ENCODE measurements at regions not wholly inside any gene's neighbourhood (a gene's known extent, or its start where the extent isn't known, plus 50 kb on each side); places are given as distances from the start of the nearest gene placed in this dataset.

DNA sequence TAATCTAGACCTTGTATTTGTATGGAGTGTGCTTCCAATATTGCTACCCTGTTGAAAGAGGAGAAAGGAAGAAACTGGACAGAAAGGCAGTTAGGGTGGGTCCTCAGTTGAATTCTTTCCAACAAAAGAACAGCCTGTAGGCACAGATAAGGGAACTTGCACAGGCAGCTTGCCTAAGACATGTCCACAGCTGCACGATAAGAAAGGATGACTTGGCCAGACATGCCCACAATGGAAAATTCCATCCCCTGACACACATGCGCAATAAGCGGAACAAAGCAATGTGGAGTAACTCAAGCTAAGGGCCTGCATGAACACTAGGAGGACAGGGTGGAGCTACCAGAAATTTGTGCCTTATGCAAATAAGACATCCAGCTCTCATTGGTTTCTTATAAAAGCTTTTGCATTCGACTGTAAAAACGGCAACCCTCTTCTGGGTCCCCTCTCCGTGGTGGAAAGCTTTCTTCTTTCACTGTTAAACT is 1084.7 kb upstream of the NXPH2 start:
- no peak overlapping the region for H3K4me3 ChIP-seq (ENCODE audit: low read depth, low read length)
- TF ChIP-seq, protein P1, sequence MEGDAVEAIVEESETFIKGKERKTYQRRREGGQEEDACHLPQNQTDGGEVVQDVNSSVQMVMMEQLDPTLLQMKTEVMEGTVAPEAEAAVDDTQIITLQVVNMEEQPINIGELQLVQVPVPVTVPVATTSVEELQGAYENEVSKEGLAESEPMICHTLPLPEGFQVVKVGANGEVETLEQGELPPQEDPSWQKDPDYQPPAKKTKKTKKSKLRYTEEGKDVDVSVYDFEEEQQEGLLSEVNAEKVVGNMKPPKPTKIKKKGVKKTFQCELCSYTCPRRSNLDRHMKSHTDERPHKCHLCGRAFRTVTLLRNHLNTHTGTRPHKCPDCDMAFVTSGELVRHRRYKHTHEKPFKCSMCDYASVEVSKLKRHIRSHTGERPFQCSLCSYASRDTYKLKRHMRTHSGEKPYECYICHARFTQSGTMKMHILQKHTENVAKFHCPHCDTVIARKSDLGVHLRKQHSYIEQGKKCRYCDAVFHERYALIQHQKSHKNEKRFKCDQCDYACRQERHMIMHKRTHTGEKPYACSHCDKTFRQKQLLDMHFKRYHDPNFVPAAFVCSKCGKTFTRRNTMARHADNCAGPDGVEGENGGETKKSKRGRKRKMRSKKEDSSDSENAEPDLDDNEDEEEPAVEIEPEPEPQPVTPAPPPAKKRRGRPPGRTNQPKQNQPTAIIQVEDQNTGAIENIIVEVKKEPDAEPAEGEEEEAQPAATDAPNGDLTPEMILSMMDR (IDR thresholded peaks at IDR 0.05; ENCODE audit: borderline replicate concordance, insufficient read depth, low read depth, low read length), result no peak

DNA sequence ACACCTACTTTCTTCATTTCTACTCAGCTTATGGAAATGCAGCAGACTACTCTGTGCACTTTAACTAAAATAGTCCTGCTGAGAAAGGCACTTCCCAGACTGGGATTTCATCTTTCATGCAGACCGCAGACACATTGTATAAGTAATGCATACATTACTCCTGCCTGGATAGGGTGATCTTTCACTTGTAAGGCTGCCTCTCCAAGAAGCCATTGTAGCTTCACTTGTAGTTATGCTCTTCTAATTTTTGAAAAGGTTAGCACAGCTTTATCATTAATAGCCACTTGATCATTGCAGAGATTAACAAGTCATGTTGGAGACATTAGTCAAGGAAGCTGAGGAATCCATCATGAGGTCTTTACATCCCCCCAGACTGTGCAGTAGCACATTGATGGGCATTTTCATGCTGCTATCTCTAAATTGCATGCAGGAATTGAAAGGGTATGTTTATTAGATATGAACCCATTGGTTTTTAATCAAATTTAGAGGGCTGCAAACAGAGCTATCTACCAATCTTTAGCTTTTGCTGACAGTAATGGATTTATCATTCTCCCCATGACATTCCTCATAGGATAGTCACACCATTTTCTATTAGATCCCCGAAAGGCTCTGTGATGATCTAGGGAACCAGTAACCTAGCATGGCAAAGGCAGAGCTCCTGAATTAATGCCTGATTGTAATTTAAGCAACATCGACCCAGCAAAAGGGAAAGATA is 1074.7 kb upstream of the NXPH2 start:
- H3K4me3 ChIP-seq (ENCODE audit: low read depth, low read length), result no peak overlapping the region
- TF ChIP-seq, protein P1 (IDR thresholded peaks at IDR 0.05; ENCODE audit: borderline replicate concordance, insufficient read depth, low read depth, low read length), result no peak

- TF ChIP-seq, protein P1 (IDR thresholded peaks at IDR 0.05; ENCODE audit: borderline replicate concordance, insufficient read depth, low read depth, low read length), result no peak
- no peak overlapping the region for H3K4me3 ChIP-seq (ENCODE audit: low read depth, low read length)
Observed at GRCh38 chr2:139850254-139850890, 1070.2 kb upstream of the NXPH2 start.

DNA sequence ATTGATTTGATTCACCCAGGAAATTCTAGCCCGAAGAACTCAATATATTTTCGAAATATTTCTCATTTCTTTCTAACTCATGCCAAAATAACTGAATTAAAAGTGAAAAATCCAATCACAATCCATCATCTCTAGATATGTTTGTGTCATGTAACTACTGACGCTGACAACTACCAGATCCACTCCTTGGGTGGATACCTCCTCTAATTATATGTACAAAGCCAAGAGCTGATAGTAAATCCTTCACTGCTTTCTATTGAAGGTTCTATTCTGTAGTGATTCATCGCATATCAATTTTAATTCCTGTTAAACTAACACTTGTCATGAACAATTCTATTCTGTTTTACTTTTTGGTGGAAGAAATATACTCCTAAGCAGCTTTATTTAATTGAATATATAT is 1056.6 kb upstream of the NXPH2 start:
- no peak overlapping the region for H3K4me3 ChIP-seq (ENCODE audit: low read depth, low read length)
- TF ChIP-seq, protein P1 (IDR thresholded peaks at IDR 0.05; ENCODE audit: borderline replicate concordance, insufficient read depth, low read depth, low read length), result no peak

DNA sequence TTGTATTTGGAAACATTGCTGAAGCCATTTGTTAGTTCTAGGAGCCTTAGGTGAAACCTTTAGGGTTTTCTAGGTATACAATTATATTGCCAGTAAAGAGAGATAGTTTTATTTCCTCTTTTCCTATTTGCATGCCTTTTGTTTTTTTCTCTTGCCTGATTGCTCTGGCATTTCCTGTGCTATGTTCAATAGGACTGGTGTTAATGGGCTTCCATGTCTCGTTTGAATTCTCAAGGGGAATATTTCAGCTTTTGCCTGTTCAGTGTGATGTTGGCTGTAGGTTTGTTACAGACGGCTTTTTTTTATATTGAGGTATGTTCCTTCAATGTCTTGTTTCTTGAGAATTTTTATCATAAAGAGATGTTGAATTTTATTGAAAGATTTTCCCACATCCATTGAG is 1054.9 kb upstream of the NXPH2 start:
- H3K4me3 ChIP-seq (ENCODE audit: low read depth, low read length), result no peak overlapping the region
- TF ChIP-seq, protein P1 (IDR thresholded peaks at IDR 0.05; ENCODE audit: borderline replicate concordance, insufficient read depth, low read depth, low read length), result no peak

GRCh38 chr2:139828011-139828410 is 1047.8 kb upstream of the NXPH2 start:
- no peak overlapping the region for H3K4me3 ChIP-seq (ENCODE audit: low read depth, low read length)
- TF ChIP-seq, protein P1 (IDR thresholded peaks at IDR 0.05; ENCODE audit: borderline replicate concordance, insufficient read depth, low read depth, low read length), result no peak

GRCh38 chr2:139825726-139826125 is 1045.5 kb upstream of the NXPH2 start:
- TF ChIP-seq, protein P1 (IDR thresholded peaks at IDR 0.05; ENCODE audit: borderline replicate concordance, insufficient read depth, low read depth, low read length), result no peak

More at GRCh38 chr2:139825726-139826125, 1045.5 kb upstream of the NXPH2 start:
- no peak overlapping the region for H3K4me3 ChIP-seq (ENCODE audit: low read depth, low read length)

Measured in GM12875 (cell line).